ENCODE measurements at regions not wholly inside any gene's neighbourhood (a gene's known extent, or its start where the extent isn't known, plus 50 kb on each side); places are given as distances from the start of the nearest gene placed in this dataset.

DNA sequence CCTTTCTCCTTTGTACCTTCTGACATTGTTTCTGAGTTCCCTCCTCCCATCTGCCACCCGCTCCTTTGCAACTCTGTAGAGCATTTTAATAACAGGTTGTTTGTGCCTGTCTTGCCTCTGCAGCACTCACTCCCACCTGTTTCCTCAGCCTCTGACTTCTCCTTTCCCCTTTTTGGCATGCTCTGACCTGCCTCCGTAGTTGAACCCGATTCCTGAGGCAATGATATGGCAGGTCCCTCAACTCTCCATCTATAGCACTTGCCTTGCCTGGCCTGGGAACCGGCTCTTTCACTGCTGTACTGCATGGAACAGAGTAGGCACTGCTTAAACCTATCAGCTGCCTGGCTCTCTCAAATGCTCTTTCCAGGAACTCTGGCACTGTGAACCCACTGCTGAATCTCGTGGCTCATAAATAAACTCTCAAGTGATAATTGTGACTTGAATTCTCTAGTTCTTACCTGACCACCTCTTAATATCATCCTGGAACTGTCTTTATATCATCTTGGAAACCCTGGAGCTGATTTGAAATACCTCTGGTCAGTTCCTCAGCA, 50.3 kb downstream of the UTRN start:
- TF ChIP-seq EP300 (IDR thresholded peaks at IDR 0.05) (no peak), POLR2A (IDR thresholded peaks at IDR 0.05) (no peak), POLR2AphosphoS5 (IDR thresholded peaks at IDR 0.05) (no peak)
- TF ChIP-seq, protein P1, sequence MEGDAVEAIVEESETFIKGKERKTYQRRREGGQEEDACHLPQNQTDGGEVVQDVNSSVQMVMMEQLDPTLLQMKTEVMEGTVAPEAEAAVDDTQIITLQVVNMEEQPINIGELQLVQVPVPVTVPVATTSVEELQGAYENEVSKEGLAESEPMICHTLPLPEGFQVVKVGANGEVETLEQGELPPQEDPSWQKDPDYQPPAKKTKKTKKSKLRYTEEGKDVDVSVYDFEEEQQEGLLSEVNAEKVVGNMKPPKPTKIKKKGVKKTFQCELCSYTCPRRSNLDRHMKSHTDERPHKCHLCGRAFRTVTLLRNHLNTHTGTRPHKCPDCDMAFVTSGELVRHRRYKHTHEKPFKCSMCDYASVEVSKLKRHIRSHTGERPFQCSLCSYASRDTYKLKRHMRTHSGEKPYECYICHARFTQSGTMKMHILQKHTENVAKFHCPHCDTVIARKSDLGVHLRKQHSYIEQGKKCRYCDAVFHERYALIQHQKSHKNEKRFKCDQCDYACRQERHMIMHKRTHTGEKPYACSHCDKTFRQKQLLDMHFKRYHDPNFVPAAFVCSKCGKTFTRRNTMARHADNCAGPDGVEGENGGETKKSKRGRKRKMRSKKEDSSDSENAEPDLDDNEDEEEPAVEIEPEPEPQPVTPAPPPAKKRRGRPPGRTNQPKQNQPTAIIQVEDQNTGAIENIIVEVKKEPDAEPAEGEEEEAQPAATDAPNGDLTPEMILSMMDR (IDR thresholded peaks at IDR 0.05): no peak
- H3K4me3 ChIP-seq: no peak overlapping the region
- peaks cover 49 to 62% (median 56%) of the 10 kb centered on the region in 4 donors for H3K4me1 ChIP-seq
- H3K27me3 ChIP-seq: no peaks in the 10 kb centered on the region
- no peaks in the 10 kb centered on the region for H3K9me3 ChIP-seq
- no peak for ATAC-seq (ENCODE audit: low FRiP score in 2 of 2)
- no peak for DNase-seq
- H3K36me3 ChIP-seq: no peaks in the 10 kb centered on the region
- H3K27ac ChIP-seq: peak overlapping the region in 1 of 4 donors; percentile 77
- WGBS, 2 donors: 47 to 52% methylated on average over 5 of the region's 5 CpGs

DNA sequence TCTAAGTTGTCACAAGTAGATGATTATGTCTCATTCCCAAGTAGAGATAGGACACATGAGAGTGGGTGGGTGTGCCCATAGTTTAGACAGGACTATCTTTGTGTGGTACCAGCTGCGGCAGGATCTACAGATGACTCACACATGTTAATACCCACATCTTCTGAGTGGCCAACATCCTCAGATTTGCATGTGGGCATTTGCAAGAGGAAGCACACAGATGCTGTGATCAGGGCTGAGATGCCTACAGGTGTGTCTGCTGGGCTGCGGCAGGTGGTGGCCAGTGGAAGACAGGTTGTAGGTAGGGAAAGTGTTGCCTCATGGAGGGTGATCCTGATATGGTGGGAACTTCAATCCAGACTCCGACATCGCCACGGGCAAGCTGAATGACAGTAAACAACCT, 50.8 kb downstream of the UTRN start:
- H3K4me1 ChIP-seq: peaks cover 54 to 64% (median 61%) of the 10 kb centered on the region in 4 donors
- no peaks in the 10 kb centered on the region for H3K36me3 ChIP-seq
- no peaks in the 10 kb centered on the region for H3K27me3 ChIP-seq
- no peaks in the 10 kb centered on the region for H3K9me3 ChIP-seq
- H3K4me3 ChIP-seq: no peak overlapping the region
- TF ChIP-seq, protein P1 (IDR thresholded peaks at IDR 0.05): no peak
- TF ChIP-seq EP300 (IDR thresholded peaks at IDR 0.05): no peak
- TF ChIP-seq POLR2A (IDR thresholded peaks at IDR 0.05): no peak
- no peak for TF ChIP-seq POLR2AphosphoS5 (IDR thresholded peaks at IDR 0.05)
- peak in 1 of 2 donors; percentile 42 for DNase-seq
- 84 to 89% methylated on average over 5 of the region's 5 CpGs for WGBS, 2 donors
- peak overlapping the region in 1 of 4 donors; percentile 14 for H3K27ac ChIP-seq
- no peak for ATAC-seq (ENCODE audit: low FRiP score in 2 of 2)

DNA sequence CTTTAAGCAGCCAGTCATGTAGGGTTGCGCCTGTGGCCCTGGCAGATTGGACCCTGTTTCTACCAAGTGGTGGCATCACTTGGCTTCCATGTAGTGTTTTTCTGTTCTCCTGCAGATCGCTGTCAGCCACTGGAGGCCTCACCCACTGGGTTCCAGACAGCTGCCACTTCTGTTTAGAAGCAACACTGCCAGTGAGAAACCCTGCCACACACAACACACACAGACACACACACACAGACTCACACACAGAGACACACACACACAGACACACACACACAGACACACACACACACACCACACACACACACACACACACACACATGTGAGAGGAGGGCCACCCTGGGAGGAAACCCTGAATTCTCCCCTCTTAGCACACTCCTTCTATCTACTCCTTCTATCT, 51.8 kb downstream of the UTRN start:
- Histone ChIP-seq H3K4me3 (no peak overlapping the region), H3K4me1 (peaks cover 64 to 69% (median 65%) of the 10 kb centered on the region in 4 donors), H3K36me3 (no peaks in the 10 kb centered on the region), H3K27ac (peak overlapping the region in 1 of 4 donors; percentile 11), H3K9me3 (no peaks in the 10 kb centered on the region), H3K27me3 (no peaks in the 10 kb centered on the region)
- WGBS, 2 donors: 80 to 93% methylated on average over 2 of the region's 2 CpGs
- TF ChIP-seq, protein P1 (IDR thresholded peaks at IDR 0.05): no peak
- no peak for TF ChIP-seq POLR2A (IDR thresholded peaks at IDR 0.05)
- no peak for ATAC-seq (ENCODE audit: low FRiP score in 2 of 2)
- no peak for DNase-seq

DNA sequence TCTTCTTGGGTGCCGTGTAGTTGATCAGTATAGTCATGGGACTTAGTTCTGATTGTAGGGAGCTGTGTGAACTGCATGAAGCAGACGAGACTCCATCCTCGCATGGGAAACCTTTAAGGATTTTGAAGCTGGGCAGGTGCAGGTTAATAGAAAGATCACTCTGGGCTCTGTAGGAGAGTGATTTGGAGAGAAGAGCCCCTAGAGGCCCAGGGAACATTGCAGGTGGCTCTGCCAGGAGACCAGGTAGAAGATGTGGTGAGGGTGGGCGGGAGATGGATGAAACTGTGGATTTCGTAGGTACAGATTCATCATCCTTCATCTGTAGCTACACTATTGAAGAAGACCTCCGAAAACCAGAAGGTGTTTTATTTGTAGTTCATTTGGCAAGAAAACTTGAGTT, 53.3 kb downstream of the UTRN start:
- H3K4me3 ChIP-seq: no peak overlapping the region
- TF ChIP-seq POLR2AphosphoS5 (IDR thresholded peaks at IDR 0.05) (no peak), EP300 (IDR thresholded peaks at IDR 0.05) (no peak), POLR2A (IDR thresholded peaks at IDR 0.05) (no peak)
- TF ChIP-seq, protein P1 (IDR thresholded peaks at IDR 0.05): no peak
- no peak for ATAC-seq (ENCODE audit: low FRiP score in 2 of 2)
- H3K9me3 ChIP-seq: no peaks in the 10 kb centered on the region
- H3K27me3 ChIP-seq: no peaks in the 10 kb centered on the region
- no peak for DNase-seq
- H3K27ac ChIP-seq: peak overlapping the region in 3 of 4 donors; percentile 6 to 57 (median 52)
- WGBS, 2 donors: 91 to 96% methylated on average over 6 of the region's 6 CpGs
- no peaks in the 10 kb centered on the region for H3K36me3 ChIP-seq
- H3K4me1 ChIP-seq: peaks cover 72 to 82% (median 77%) of the 10 kb centered on the region in 4 donors

Measured in upper lobe of left lung (tissue), 6 donors.